Kidney (tissue), 13 donors: ENCODE measurements at regions not wholly inside any gene's neighbourhood (a gene's known extent, or its start where the extent isn't known, plus 50 kb on each side); places are given as distances from the start of the nearest gene placed in this dataset.
"Not testable (repeated sequence)": the region's sequence is repeated elsewhere in the genome, so short reads cannot be mapped to it uniquely, and the experiment has no call there.

ENCODE experiments used
- DNase-seq, 5 donors: peaks; one replicate each; pipeline ENCODE4 v3.0.0-alpha.2; 2013 to 2020
- FAIRE-seq: peaks from 2 replicates; lab custom pipeline; 2012; peaks lifted over from hg19 to GRCh38; lab: Jason Lieb, UNC
- H3K27ac ChIP-seq, 2 donors: one replicate each; pipeline ENCODE4 v1.7.0; 2013; ENCODE audit warnings: low read depth in 2 of 2, low read length in 2 of 2, inconsistent platforms in 1 of 2
- H3K27me3 ChIP-seq: one replicate; pipeline ENCODE4 v1.7.1; 2013; ENCODE audit warnings: low read length, inconsistent platforms; ENCODE audit not compliant: control insufficient read depth, insufficient read depth
- H3K36me3 ChIP-seq, 3 donors: one replicate each; pipeline versions ENCODE4 v1.7.0 to v1.7.1; 2013; ENCODE audit warnings: low read length in 3 of 3, control low read depth in 1 of 3, inconsistent platforms in 1 of 3; ENCODE audit not compliant: insufficient read depth in 3 of 3, control insufficient read depth in 2 of 3
- H3K4me1 ChIP-seq, 3 donors: one replicate each; pipeline versions ENCODE4 v1.7.0 to v1.7.1; 2013; ENCODE audit warnings: low read length in 3 of 3, inconsistent platforms in 1 of 3, low read depth in 1 of 3; ENCODE audit not compliant: control insufficient read depth in 2 of 3, insufficient read depth in 2 of 3
- H3K4me3 ChIP-seq, 3 donors: one replicate each; pipeline versions ENCODE4 v1.7.0 to v1.8.1; 2013; ENCODE audit warnings: low read length in 3 of 3, control low read depth in 1 of 3, inconsistent platforms in 1 of 3
- H3K9ac ChIP-seq, 3 donors: one replicate each; pipeline versions ENCODE4 v1.7.0 to v1.7.1; 2013; ENCODE audit warnings: low read length in 3 of 3, control low read depth in 1 of 3, inconsistent platforms in 1 of 3
- H3K9me3 ChIP-seq, 3 donors: one replicate each; pipeline versions ENCODE4 v1.7.0 to v1.7.1; 2013; ENCODE audit warnings: low read length in 3 of 3, control low read depth in 1 of 3, inconsistent platforms in 1 of 3; ENCODE audit not compliant: control insufficient read depth in 2 of 3, insufficient read depth in 1 of 3
- intact Hi-C: fragments of 100-400 bp; cut with DNase I; formaldehyde crosslinking; loops from one replicate; pipeline ENCODE4 v1.11.1; 2022
- TF ChIP-seq, protein P1 (sequence below): IDR thresholded peaks from 3 replicates; pipeline ENCODE4 v1.5.1; 2012; ENCODE audit warnings: mild to moderate bottlenecking, moderate library complexity, borderline replicate concordance; ENCODE audit not compliant: insufficient read depth; ENCODE audit errors: extremely low read depth
- donor health status: control.
- donor health status: control.
- donor health status: control.
- donor health status: control.
- donor health status: control.
- donor health status: DM: yes; HTN: yes; CAD: no.
- donor health status: Normal renal cell carcinoma (clear cell type).

DNA sequence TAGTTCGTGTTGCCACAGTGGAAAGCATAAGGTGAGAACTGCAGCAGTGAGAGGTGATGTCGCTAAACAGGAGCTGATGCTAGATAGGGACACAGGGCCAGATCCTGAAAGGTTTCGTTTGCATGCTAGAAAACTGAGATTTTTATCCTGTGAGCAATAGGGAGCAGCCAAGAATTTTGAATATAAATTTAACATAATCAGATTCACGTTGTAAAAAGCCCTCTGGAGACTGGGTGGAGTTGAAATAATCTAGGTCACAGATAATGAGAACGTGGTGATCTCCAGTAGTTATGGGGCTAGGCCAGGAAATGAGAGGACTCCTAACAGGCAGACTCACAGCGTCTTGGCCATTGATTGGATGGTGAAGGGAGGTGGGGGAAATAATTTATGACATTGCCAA, 92.1 kb upstream of the IMMP2L start:
- intact Hi-C loops: no loop called here

DNA sequence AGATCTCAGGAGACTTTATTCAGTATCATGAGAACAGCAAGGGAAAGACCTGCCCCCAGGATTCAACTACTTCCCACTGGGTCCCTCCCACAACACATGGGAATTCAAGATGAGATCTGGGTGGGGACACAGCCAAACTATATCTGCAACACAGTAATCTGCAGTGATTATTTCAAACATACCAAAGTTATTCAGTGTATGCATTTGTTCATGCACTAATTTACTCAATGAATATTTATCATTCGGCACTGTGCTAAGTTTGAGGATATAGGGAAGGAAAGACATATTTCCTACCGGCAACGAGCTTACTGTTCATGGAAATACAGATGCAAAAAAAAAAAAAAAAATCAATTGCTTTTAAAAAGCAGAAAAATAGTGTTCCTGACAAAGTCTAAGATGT, 91.6 kb upstream of the IMMP2L start:
- Histone ChIP-seq H3K4me3 (no peak overlapping the region), H3K9me3 (no peaks in the 10 kb centered on the region), H3K27ac (no peak overlapping the region), H3K27me3 (no peaks in the 10 kb centered on the region), H3K9ac (no peak overlapping the region), H3K36me3 (no peaks in the 10 kb centered on the region), H3K4me1 (no peaks in the 10 kb centered on the region)
- DNase-seq (no peak), FAIRE-seq (no peak)
- TF ChIP-seq, protein P1, sequence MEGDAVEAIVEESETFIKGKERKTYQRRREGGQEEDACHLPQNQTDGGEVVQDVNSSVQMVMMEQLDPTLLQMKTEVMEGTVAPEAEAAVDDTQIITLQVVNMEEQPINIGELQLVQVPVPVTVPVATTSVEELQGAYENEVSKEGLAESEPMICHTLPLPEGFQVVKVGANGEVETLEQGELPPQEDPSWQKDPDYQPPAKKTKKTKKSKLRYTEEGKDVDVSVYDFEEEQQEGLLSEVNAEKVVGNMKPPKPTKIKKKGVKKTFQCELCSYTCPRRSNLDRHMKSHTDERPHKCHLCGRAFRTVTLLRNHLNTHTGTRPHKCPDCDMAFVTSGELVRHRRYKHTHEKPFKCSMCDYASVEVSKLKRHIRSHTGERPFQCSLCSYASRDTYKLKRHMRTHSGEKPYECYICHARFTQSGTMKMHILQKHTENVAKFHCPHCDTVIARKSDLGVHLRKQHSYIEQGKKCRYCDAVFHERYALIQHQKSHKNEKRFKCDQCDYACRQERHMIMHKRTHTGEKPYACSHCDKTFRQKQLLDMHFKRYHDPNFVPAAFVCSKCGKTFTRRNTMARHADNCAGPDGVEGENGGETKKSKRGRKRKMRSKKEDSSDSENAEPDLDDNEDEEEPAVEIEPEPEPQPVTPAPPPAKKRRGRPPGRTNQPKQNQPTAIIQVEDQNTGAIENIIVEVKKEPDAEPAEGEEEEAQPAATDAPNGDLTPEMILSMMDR: no peak
- intact Hi-C loops: no loop called here

More for the DNA sequence above, 92.1 kb upstream of the IMMP2L start:
- Histone ChIP-seq H3K9me3 (no peaks in the 10 kb centered on the region), H3K4me3 (no peak overlapping the region), H3K36me3 (no peaks in the 10 kb centered on the region), H3K27ac (no peak overlapping the region), H3K4me1 (no peaks in the 10 kb centered on the region), H3K27me3 (no peaks in the 10 kb centered on the region), H3K9ac (no peak overlapping the region)
- no peak for FAIRE-seq
- DNase-seq: no peak
- TF ChIP-seq, protein P1: no peak

- Histone ChIP-seq H3K4me1 (no peaks in the 10 kb centered on the region), H3K36me3 (no peaks in the 10 kb centered on the region), H3K4me3 (no peak overlapping the region), H3K27ac (no peak overlapping the region), H3K9me3 (no peaks in the 10 kb centered on the region), H3K27me3 (no peaks in the 10 kb centered on the region), H3K9ac (no peak overlapping the region)
- FAIRE-seq (no peak), DNase-seq (no peak)
- intact Hi-C loops: no loop called here
- TF ChIP-seq, protein P1: no peak
Measured at GRCh38 chr7:111650456-111650999, 88.2 kb upstream of the IMMP2L start.

- Histone ChIP-seq H3K36me3 (no peaks in the 10 kb centered on the region), H3K4me1 (no peaks in the 10 kb centered on the region), H3K4me3 (no peak overlapping the region), H3K9me3 (no peaks in the 10 kb centered on the region), H3K27ac (no peak overlapping the region), H3K9ac (no peak overlapping the region), H3K27me3 (no peaks in the 10 kb centered on the region)
- DNase-seq (no peak), FAIRE-seq (no peak)
- intact Hi-C loops: no loop called here
- TF ChIP-seq, protein P1: no peak
Measured at GRCh38 chr7:111647881-111648280, 85.6 kb upstream of the IMMP2L start.

DNA sequence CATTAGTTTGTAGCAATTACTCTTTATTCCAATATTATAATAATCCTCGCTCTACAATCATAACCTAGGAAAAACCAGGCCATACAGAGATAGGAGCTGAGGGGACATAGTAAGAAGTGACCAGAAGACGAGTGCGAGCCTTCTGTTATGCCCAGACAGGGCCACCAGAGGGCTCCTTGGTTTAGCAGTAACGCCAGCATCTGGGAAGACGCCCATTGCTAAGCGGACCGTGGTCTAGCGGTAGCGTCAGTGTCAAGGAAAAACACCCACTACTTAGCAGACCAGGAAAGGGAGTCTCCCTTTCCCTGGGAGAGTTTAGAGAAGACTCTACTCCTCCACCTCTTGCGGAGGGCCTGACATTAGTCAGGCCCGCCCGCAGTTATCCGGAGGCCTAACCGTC, 82.3 kb upstream of the IMMP2L start:
- intact Hi-C loops, H3K4me1 ChIP-seq, H3K9me3 ChIP-seq, H3K36me3 ChIP-seq, H3K27ac ChIP-seq, H3K9ac ChIP-seq, H3K4me3 ChIP-seq, FAIRE-seq, DNase-seq, H3K27me3 ChIP-seq: not testable (repeated sequence)
